ENCODE measurements at regions not wholly inside any gene's neighbourhood (a gene's known extent, or its start where the extent isn't known, plus 50 kb on each side); places are given as distances from the start of the nearest gene placed in this dataset.

DNA sequence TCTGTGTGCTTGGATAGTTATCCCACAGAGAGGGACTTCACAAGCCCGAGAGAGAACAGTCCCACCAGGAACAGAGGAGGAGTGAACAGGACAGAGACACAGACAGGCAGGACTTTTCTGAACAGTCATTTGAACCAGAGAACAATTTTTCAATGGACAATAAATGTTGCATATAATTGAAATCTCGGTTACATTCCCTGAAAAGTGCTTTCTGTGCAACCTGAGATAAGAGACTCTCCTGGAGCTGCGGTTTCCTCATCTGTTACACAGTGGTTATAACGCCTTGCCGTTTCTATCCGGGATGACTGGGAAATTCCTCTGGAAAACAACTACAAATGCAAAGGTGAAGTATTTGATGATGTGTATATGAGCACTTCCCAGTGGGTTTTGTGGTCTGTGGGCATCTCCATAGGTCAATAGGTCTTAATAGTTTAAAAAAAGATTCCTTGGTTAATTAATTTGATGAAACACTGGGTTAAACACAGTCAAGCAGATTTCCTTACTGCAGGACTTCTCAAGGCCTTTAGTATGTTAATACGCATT lies 87.2 kb upstream of the HPCAL1 start:
- TF ChIP-seq CTCF (conservative IDR thresholded peaks at IDR 0.05 in 1 of 2, IDR thresholded peaks at IDR 0.05 in 1 of 2; ENCODE audit: low read depth in 1 of 2, low read length in 2 of 2) (no peak), EZH2 (IDR thresholded peaks at IDR 0.05; ENCODE audit: low read length, missing control alignments) (no peak)
